NCI-H2029 (cell line): ENCODE measurements at regions not wholly inside any gene's neighbourhood (a gene's known extent, or its start where the extent isn't known, plus 50 kb on each side); places are given as distances from the start of the nearest gene placed in this dataset.
"Not testable (repeated sequence)": the region's sequence is repeated elsewhere in the genome, so short reads cannot be mapped to it uniquely, and the experiment has no call there.

Source experiments
- DNase-seq: peaks from one replicate; lab custom pipeline; 2025; lab: John Stamatoyannopoulos, UW

DNA sequence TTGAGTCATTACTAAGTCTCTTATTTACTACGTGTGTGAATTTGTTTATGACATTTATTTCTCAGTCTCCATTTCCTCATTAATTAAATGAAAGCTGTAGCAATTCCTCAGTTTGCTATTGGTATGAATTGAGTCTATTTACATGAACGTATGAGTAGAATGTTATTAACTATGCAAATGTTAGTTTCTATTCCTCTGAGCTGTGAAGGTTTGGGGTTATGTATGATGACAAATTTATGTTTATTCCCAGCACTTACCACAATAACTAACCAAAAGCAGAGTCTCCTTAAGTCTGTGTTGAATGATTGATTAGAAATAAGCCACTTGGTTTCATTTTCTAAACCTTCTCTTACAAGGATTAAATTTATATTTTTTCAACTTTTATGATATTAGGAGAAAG lies 1340.9 kb downstream of the FSCB start:
- DNase-seq: no peak

GRCh38 chr14:43165651-43166050 lies 1341.4 kb downstream of the FSCB start:
- DNase-seq: no peak

- DNase-seq: no peak
These were observed 1345.6 kb downstream of the FSCB start for GRCh38 chr14:43161477-43161876.

DNA sequence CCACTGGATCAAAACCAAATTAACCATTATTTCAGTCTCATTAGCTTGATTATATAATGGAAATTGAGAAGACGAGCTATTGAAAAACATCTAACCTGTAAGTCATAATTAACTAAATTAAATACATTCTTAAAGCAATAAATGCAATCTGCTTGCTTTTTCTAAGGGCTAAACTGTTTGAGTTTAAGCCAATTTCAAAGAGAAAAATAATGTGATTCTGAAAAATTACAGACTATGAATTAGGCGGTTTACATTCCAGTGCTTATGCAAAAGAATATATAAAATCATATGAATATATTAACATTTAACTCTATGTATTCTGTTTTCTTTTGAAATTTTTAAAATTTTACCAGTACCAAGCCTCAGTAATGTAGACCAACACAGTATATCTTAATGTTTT lies 1349.4 kb downstream of the FSCB start:
- no peak for DNase-seq

GRCh38 chr14:43155924-43156323 lies 1351.2 kb downstream of the FSCB start:
- DNase-seq: no peak

DNA sequence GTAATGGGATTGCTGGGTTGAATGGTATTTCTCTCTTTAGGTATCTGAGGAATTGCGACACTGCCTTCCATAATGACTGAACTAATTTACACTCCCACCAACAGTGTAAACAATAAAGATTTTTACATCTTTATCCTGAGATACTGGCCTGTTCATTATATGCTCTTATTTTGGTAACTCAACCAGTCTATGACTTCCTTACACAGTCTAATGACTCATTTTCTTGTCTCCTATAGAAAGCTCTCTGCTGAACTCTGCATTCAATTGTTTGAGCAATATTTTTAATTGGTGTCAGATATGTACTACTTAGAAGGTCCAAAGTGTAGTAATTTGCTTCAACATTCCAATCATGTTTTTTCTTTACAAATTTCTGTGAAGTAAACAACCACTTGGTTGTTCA lies 1351.8 kb downstream of the FSCB start:
- no peak for DNase-seq

DNA sequence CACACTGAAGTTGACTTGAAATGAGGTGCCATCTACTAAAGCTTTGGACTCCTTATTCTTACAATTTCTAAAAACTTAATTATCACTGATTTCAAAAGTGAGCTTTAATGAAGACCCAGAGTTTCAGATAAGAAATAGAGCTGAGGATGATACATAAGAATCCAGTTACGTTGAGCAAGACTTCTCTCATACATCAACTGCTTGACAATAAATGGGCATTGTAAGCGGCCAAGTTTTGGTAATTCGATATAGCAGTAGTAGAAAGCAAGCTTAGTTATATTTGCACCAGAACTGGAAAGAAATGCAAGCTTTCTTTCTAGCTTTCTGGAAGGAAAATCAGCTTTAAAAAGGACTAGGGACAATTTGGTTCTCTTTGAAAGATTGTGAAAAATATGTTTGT lies 1359.6 kb downstream of the FSCB start:
- no peak for DNase-seq

- no peak for DNase-seq
These were observed 1361.7 kb downstream of the FSCB start for GRCh38 chr14:43145361-43145760.

- no peak for DNase-seq
These were observed 1364.0 kb downstream of the FSCB start for GRCh38 chr14:43143106-43143505.

GRCh38 chr14:43141636-43142191 lies 1365.4 kb downstream of the FSCB start:
- DNase-seq: no peak

GRCh38 chr14:43140453-43140852 lies 1366.6 kb downstream of the FSCB start:
- DNase-seq: no peak

GRCh38 chr14:43135877-43136411 lies 1371.1 kb downstream of the FSCB start:
- no peak for DNase-seq

- DNase-seq: no peak
These were observed 1374.6 kb downstream of the FSCB start for GRCh38 chr14:43132441-43132840.

GRCh38 chr14:43128429-43128828 lies 1378.7 kb downstream of the FSCB start:
- DNase-seq: not testable (repeated sequence)

GRCh38 chr14:43127874-43128273 lies 1379.2 kb downstream of the FSCB start:
- not testable (repeated sequence) for DNase-seq

DNA sequence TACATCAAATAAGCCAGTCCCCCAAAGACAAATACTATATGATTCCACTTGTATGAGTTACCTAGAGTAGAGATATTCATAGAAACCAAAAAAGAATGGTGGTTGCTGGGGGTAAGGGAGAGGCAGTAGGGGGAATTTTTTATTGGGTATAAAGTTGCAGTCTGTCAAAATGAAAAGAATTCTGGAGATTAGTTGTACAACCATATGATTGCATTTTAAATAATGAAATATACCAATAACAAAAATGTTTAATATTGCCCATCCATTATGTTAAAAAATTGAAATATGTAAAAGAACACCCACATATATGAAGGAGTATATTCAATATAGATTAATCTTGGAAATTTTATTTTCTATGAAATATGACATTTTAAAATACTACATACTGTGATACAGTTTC lies 1383.5 kb downstream of the FSCB start:
- DNase-seq: no peak

- DNase-seq: no peak
These were observed 1387.4 kb downstream of the FSCB start for GRCh38 chr14:43119672-43120071.

- no peak for DNase-seq
These were observed 1390.7 kb downstream of the FSCB start for GRCh38 chr14:43116341-43116740.

DNA sequence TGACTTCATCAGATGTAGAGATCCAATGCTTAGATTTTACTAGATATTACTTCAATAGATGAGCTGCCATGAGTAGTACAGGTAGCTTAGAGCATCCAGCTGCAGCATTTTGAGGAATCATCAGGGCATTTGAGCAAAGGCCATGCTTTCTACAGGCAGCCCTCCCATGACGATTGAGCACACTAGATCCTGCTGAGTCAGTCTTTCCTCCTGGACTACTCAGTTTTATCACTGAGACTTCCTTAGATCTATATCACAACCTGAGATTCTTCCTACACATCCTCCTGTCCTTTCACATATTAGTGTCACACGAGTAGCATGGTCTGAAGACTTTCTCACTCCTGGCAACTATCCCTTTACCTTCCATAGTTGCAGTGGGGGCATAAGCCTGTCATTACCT lies 1401.8 kb downstream of the FSCB start:
- no peak for DNase-seq

GRCh38 chr14:43090380-43090779 lies 1416.7 kb downstream of the FSCB start:
- no peak for DNase-seq

GRCh38 chr14:43087666-43088065 lies 1419.4 kb downstream of the FSCB start:
- DNase-seq: no peak

- no peak for DNase-seq
These were observed 1421.3 kb downstream of the FSCB start for GRCh38 chr14:43085819-43086218.

DNA sequence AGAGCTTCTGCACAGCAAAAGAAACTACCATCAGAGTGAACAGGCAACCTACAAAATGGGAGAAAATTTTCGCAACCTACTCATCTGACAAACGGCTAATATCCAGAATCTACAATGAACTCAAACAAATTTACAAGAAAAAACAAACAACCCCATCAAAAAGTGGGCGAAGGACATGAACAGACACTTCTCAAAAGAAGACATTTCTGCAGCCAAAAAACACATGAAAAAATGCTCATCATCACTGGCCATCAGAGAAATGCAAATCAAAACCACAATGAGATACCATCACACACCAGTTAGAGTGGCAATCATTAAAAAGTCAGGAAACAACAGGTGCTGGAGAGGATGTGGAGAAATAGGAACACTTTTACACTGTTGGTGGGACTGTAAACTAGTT lies 1439.7 kb downstream of the FSCB start:
- DNase-seq: not testable (repeated sequence)

GRCh38 chr14:43056106-43056505 lies 1449.4 kb downstream of the LRFN5 start:
- DNase-seq: no peak
